IMR-90 (cell line): ENCODE measurements at regions not wholly inside any gene's neighbourhood (a gene's known extent, or its start where the extent isn't known, plus 50 kb on each side); places are given as distances from the start of the nearest gene placed in this dataset.

Source experiments
- BHLHE40 ChIP-seq: fragments of 150-350 bp; IDR thresholded peaks from 2 replicates; pipeline ENCODE4 v1.6.1; 2016; ENCODE audit warnings: mild to moderate bottlenecking, low read depth, low read length
- CEBPB ChIP-seq: IDR thresholded peaks from 2 replicates; pipeline ENCODE4 v1.6.1; 2012; ENCODE audit warnings: low read depth, low read length, improper control_type of control experiment
- FOS ChIP-seq: fragments of 150-350 bp; IDR thresholded peaks from 2 replicates; pipeline ENCODE4 v1.6.1; 2016; ENCODE audit warnings: low read depth, low read length
- MAFK ChIP-seq: IDR thresholded peaks from 2 replicates; pipeline ENCODE4 v1.6.1; 2012; ENCODE audit warnings: low read depth, low read length, improper control_type of control experiment
- POLR2A ChIP-seq: IDR thresholded peaks from 2 replicates; pipeline ENCODE4 v1.6.1; 2012; ENCODE audit warnings: mild to moderate bottlenecking, low read depth, low read length
- RAD21 ChIP-seq: IDR thresholded peaks from 2 replicates; pipeline ENCODE4 v1.6.1; 2012; ENCODE audit warnings: low read length, improper control_type of control experiment
- RFX5 ChIP-seq: IDR thresholded peaks from 2 replicates; pipeline ENCODE4 v1.8.0; 2012; ENCODE audit warnings: low read depth, mild to moderate bottlenecking, low read length, moderate library complexity
- SMC3 ChIP-seq: fragments of 150-350 bp; IDR thresholded peaks from 2 replicates; pipeline ENCODE4 v1.6.1; 2016; ENCODE audit warnings: low read depth, mild to moderate bottlenecking, antibody characterized with exemption, low read length, moderate library complexity
- TF ChIP-seq, protein P1 (sequence below): conservative IDR thresholded peaks from 2 replicates; pipeline ENCODE4 v1.5.1; 2012; ENCODE audit warnings: mild to moderate bottlenecking, low read depth, low read length, improper control_type of control experiment
- TF ChIP-seq, protein P2 (sequence below): fragments of 150-350 bp; IDR thresholded peaks from 2 replicates; pipeline ENCODE4 v1.6.1; 2017; ENCODE audit warnings: mild to moderate bottlenecking, antibody characterized with exemption, low read length, low read depth
- TF ChIP-seq, protein P3 (sequence below): fragments of 150-350 bp; IDR thresholded peaks from 2 replicates; pipeline ENCODE4 v1.6.1; 2016; ENCODE audit warnings: low read depth, mild to moderate bottlenecking, low read length, moderate library complexity, borderline replicate concordance

DNA sequence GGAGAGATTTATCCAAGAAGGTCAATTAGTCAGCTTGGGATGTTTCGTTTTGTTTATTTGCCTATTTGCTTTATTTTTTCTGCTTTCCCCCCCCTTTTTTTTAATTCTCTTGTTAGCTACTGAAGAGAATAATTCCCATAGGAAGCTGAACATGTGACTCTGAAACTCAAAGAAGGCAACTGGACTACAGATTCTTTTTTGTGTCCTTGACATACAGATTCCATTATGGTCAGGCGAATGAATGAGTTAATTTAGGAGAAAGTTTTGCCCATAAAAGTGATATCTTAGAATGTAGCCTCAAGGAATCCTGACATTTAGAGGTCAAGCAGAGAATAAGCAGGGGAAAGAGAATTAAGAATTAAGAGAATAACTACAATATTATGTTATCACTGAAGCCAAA is 514.2 kb upstream of the LINC00305 start:
- no peak for TF ChIP-seq CEBPB
- TF ChIP-seq POLR2A, result no peak
- TF ChIP-seq, protein P1, sequence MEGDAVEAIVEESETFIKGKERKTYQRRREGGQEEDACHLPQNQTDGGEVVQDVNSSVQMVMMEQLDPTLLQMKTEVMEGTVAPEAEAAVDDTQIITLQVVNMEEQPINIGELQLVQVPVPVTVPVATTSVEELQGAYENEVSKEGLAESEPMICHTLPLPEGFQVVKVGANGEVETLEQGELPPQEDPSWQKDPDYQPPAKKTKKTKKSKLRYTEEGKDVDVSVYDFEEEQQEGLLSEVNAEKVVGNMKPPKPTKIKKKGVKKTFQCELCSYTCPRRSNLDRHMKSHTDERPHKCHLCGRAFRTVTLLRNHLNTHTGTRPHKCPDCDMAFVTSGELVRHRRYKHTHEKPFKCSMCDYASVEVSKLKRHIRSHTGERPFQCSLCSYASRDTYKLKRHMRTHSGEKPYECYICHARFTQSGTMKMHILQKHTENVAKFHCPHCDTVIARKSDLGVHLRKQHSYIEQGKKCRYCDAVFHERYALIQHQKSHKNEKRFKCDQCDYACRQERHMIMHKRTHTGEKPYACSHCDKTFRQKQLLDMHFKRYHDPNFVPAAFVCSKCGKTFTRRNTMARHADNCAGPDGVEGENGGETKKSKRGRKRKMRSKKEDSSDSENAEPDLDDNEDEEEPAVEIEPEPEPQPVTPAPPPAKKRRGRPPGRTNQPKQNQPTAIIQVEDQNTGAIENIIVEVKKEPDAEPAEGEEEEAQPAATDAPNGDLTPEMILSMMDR, result no peak
- no peak for TF ChIP-seq BHLHE40
- no peak for TF ChIP-seq FOS
- TF ChIP-seq, protein P2, sequence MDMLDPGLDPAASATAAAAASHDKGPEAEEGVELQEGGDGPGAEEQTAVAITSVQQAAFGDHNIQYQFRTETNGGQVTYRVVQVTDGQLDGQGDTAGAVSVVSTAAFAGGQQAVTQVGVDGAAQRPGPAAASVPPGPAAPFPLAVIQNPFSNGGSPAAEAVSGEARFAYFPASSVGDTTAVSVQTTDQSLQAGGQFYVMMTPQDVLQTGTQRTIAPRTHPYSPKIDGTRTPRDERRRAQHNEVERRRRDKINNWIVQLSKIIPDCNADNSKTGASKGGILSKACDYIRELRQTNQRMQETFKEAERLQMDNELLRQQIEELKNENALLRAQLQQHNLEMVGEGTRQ, result no peak
- no peak for TF ChIP-seq SMC3
- TF ChIP-seq RAD21, result no peak
- TF ChIP-seq RFX5, result no peak
- TF ChIP-seq, protein P3, sequence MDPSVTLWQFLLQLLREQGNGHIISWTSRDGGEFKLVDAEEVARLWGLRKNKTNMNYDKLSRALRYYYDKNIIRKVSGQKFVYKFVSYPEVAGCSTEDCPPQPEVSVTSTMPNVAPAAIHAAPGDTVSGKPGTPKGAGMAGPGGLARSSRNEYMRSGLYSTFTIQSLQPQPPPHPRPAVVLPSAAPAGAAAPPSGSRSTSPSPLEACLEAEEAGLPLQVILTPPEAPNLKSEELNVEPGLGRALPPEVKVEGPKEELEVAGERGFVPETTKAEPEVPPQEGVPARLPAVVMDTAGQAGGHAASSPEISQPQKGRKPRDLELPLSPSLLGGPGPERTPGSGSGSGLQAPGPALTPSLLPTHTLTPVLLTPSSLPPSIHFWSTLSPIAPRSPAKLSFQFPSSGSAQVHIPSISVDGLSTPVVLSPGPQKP, result no peak
- no peak for TF ChIP-seq MAFK
